ENCODE measurements at regions not wholly inside any gene's neighbourhood (a gene's known extent, or its start where the extent isn't known, plus 50 kb on each side); places are given as distances from the start of the nearest gene placed in this dataset.

DNA sequence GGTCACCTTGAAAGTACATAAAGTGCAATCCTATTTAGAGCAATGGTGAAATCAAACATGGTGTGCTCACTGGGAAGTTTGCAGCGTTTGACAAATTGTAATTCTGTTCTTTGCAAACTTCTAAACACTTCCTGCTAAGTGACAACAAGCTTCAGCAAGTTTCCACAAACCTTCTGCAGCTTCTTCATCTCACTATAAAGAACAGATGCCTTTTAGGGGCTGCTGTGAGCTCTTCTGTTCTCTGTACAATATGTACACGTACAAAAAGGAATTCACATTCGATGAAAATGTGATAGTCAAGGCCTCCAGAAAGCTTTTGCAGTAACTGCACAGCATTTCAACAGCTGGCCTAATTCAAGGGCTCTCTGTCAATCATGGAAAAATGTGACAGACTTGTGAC, 543.1 kb downstream of the CETN3 start:
- in situ Hi-C loops (cut with MboI): no loop called here

DNA sequence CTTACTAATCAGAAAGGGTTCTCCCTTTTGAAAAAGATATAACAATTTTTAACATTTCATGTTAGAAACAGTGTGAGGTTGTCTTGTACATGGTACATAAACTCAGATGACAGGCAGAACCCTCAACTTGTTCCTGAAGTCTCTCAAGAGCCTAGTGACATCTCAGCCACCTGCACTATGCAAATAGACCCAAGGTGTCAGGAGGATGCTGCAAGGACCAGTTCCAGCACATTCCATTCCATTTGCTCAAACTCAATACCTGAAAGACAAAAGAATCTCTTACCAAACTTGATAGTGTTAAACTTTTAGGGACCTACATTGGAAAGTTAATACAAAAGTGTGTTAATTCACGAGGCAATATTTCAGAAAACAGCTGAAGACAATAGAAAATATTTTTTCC, 544.6 kb downstream of the CETN3 start:
- no peak overlapping the region for H3K9ac ChIP-seq
- H3K79me2 ChIP-seq (ENCODE audit: insufficient read depth): no peaks in the 10 kb centered on the region
- no peaks in the 10 kb centered on the region for H3K9me2 ChIP-seq (ENCODE audit: insufficient read depth)
- no peaks in the 10 kb centered on the region for H4K20me1 ChIP-seq (ENCODE audit: insufficient read depth)
- H2AFZ ChIP-seq: no peak overlapping the region
- WGBS, 2 experiments (ENCODE audit: low coverage in 1 of 2, low lambda C conversion rate in 2 of 2, missing lambda C conversion rate in 2 of 2): 76 to 94% methylated on average over 1 of the region's 1 CpG
- no peak overlapping the region for H3K27ac ChIP-seq
- H3K9me3 ChIP-seq (ENCODE audit: low read depth): no peaks in the 10 kb centered on the region
- H3K27me3 ChIP-seq (replicated peaks; ENCODE audit: insufficient read depth): no peaks in the 10 kb centered on the region
- H3K4me2 ChIP-seq (ENCODE audit: unreplicated experiment): no peak overlapping the region
- H3F3A ChIP-seq (ENCODE audit: insufficient read depth): no peaks in the 10 kb centered on the region
- DNase-seq: no peak
- in situ Hi-C loops (cut with MboI): no loop called here
- H3K4me1 ChIP-seq (ENCODE audit: insufficient read depth): no peaks in the 10 kb centered on the region
- H3K36me3 ChIP-seq (ENCODE audit: low read depth): no peaks in the 10 kb centered on the region
- H3K4me3 ChIP-seq: no peak overlapping the region
- no peak for TF ChIP-seq EZH2phosphoT487 (IDR thresholded peaks at IDR 0.05; ENCODE audit: insufficient read depth, low read depth)
- TF ChIP-seq EZH2 (IDR thresholded peaks at IDR 0.05; ENCODE audit: insufficient read depth, poor library complexity, severe bottlenecking): no peak

More for the DNA sequence above, 543.1 kb downstream of the CETN3 start:
- no peak overlapping the region for H3K9ac ChIP-seq
- no peaks in the 10 kb centered on the region for H3K27me3 ChIP-seq (replicated peaks; ENCODE audit: insufficient read depth)
- TF ChIP-seq EZH2phosphoT487 (IDR thresholded peaks at IDR 0.05; ENCODE audit: insufficient read depth, low read depth): no peak
- TF ChIP-seq EZH2 (IDR thresholded peaks at IDR 0.05; ENCODE audit: insufficient read depth, poor library complexity, severe bottlenecking): no peak
- H2AFZ ChIP-seq: peak overlapping the region; percentile 61; the same call in 1 of the 2 replicates
- H3K9me3 ChIP-seq (ENCODE audit: low read depth): no peaks in the 10 kb centered on the region
- no peaks in the 10 kb centered on the region for H3K9me2 ChIP-seq (ENCODE audit: insufficient read depth)
- no peak overlapping the region for H3K27ac ChIP-seq
- H3K4me3 ChIP-seq: no peak overlapping the region
- no peaks in the 10 kb centered on the region for H3F3A ChIP-seq (ENCODE audit: insufficient read depth)
- no peaks in the 10 kb centered on the region for H3K4me1 ChIP-seq (ENCODE audit: insufficient read depth)
- H4K20me1 ChIP-seq (ENCODE audit: insufficient read depth): no peaks in the 10 kb centered on the region
- DNase-seq: no peak
- no peak overlapping the region for H3K4me2 ChIP-seq (ENCODE audit: unreplicated experiment)
- 27 to 35% methylated on average over 3 of the region's 3 CpGs for WGBS, 2 experiments (ENCODE audit: low coverage in 1 of 2, low lambda C conversion rate in 2 of 2, missing lambda C conversion rate in 2 of 2)
- H3K36me3 ChIP-seq (ENCODE audit: low read depth): no peaks in the 10 kb centered on the region
- no peaks in the 10 kb centered on the region for H3K79me2 ChIP-seq (ENCODE audit: insufficient read depth)

DNA sequence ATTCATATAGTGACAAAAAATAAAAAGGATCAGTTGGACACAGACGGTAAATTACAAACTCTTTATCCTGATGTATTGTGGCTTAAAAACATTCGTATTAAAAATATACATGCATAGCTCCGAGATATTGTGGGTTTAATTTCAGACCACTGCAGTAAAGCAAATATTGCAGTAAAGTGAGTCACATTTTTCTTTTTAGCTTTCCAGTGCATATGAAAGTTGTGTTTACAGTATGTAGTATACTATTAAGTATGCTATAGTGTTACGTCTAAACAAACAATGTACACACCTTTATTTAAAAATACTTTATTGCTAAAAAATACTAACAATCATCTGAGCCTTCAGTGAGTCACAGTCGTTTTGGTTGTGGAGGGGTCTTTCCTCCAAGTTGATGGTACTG, 551.8 kb downstream of the CETN3 start:
- no peak overlapping the region for H3K9ac ChIP-seq
- WGBS, 2 experiments (ENCODE audit: low coverage in 1 of 2, low lambda C conversion rate in 2 of 2, missing lambda C conversion rate in 2 of 2): 84 to 93% methylated on average over 5 of the region's 5 CpGs
- no peak overlapping the region for H3K4me3 ChIP-seq
- no peaks in the 10 kb centered on the region for H3K36me3 ChIP-seq (ENCODE audit: low read depth)
- H4K20me1 ChIP-seq (ENCODE audit: insufficient read depth): no peaks in the 10 kb centered on the region
- TF ChIP-seq EZH2 (IDR thresholded peaks at IDR 0.05; ENCODE audit: insufficient read depth, poor library complexity, severe bottlenecking) (no peak), EZH2phosphoT487 (IDR thresholded peaks at IDR 0.05; ENCODE audit: insufficient read depth, low read depth) (no peak)
- no peak overlapping the region for H3K27ac ChIP-seq
- H3K27me3 ChIP-seq (replicated peaks; ENCODE audit: insufficient read depth): no peaks in the 10 kb centered on the region
- H2AFZ ChIP-seq: no peak overlapping the region
- no peaks in the 10 kb centered on the region for H3K9me3 ChIP-seq (ENCODE audit: low read depth)
- H3K4me2 ChIP-seq (ENCODE audit: unreplicated experiment): no peak overlapping the region
- in situ Hi-C loops (cut with MboI): no loop called here
- no peak for DNase-seq
- no peaks in the 10 kb centered on the region for H3K4me1 ChIP-seq (ENCODE audit: insufficient read depth)
- no peaks in the 10 kb centered on the region for H3K79me2 ChIP-seq (ENCODE audit: insufficient read depth)
- no peaks in the 10 kb centered on the region for H3F3A ChIP-seq (ENCODE audit: insufficient read depth)
- H3K9me2 ChIP-seq (ENCODE audit: insufficient read depth): no peaks in the 10 kb centered on the region

DNA sequence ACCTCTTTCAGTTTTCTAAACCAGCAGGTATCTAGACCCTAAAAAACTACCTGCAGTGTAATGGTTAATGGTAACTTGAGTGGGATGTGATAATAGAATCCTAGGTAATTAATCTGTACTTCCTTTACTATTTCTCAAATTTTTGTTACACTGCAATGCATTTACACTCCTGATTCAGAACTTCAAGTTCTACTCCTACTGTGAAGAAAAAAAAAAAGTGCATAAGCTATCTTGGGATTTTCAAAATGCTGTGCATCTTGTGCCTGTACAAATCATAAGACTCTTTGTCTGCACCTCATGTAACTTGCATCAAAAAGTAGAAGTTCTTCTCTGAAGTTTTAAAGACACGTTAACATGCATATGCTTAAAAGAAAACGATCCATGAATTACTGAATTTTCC, 554.1 kb downstream of the CETN3 start:
- WGBS, 2 experiments (ENCODE audit: low coverage in 1 of 2, low lambda C conversion rate in 2 of 2, missing lambda C conversion rate in 2 of 2): 55 to 61% methylated on average over 2 of the region's 2 CpGs
- no peak overlapping the region for H3K4me2 ChIP-seq (ENCODE audit: unreplicated experiment)
- H3K9me2 ChIP-seq (ENCODE audit: insufficient read depth): no peaks in the 10 kb centered on the region
- H3K9ac ChIP-seq: no peak overlapping the region
- in situ Hi-C loops (cut with MboI): no loop called here
- no peak overlapping the region for H2AFZ ChIP-seq
- H4K20me1 ChIP-seq (ENCODE audit: insufficient read depth): no peaks in the 10 kb centered on the region
- H3K9me3 ChIP-seq (ENCODE audit: low read depth): no peaks in the 10 kb centered on the region
- H3F3A ChIP-seq (ENCODE audit: insufficient read depth): no peaks in the 10 kb centered on the region
- no peak overlapping the region for H3K4me3 ChIP-seq
- no peaks in the 10 kb centered on the region for H3K79me2 ChIP-seq (ENCODE audit: insufficient read depth)
- no peaks in the 10 kb centered on the region for H3K36me3 ChIP-seq (ENCODE audit: low read depth)
- H3K27me3 ChIP-seq (replicated peaks; ENCODE audit: insufficient read depth): no peaks in the 10 kb centered on the region
- H3K4me1 ChIP-seq (ENCODE audit: insufficient read depth): no peaks in the 10 kb centered on the region
- no peak overlapping the region for H3K27ac ChIP-seq
- DNase-seq: no peak
- TF ChIP-seq EZH2phosphoT487 (IDR thresholded peaks at IDR 0.05; ENCODE audit: insufficient read depth, low read depth) (no peak), EZH2 (IDR thresholded peaks at IDR 0.05; ENCODE audit: insufficient read depth, poor library complexity, severe bottlenecking) (no peak)

DNA sequence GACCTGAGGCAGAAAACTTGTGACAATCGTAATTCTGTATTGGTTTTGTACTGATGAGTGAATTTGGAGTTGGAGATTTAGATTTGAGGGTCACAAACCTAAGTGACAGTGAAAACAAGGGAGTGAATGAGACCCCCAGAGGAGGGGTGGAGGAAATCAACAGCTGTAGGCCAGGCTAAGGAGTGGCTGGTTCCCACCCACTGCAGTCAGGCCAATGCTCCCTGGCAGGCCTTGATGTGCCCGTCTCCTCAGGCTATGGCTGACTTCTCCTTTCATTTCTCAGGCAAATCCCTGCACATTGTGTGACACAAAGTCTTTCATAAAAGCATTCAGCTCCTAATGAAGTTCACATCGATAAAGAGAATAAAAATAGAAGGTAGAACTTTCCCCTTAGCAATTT, 557.6 kb downstream of the CETN3 start:
- WGBS, 2 experiments (ENCODE audit: low coverage in 1 of 2, low lambda C conversion rate in 2 of 2, missing lambda C conversion rate in 2 of 2): 68 to 74% methylated on average over 3 of the region's 3 CpGs
- Histone ChIP-seq H4K20me1 (ENCODE audit: insufficient read depth) (no peaks in the 10 kb centered on the region), H3K9me2 (ENCODE audit: insufficient read depth) (no peaks in the 10 kb centered on the region), H2AFZ (no peak overlapping the region), H3F3A (ENCODE audit: insufficient read depth) (no peaks in the 10 kb centered on the region), H3K36me3 (ENCODE audit: low read depth) (no peaks in the 10 kb centered on the region), H3K27me3 (replicated peaks; ENCODE audit: insufficient read depth) (no peaks in the 10 kb centered on the region), H3K4me2 (ENCODE audit: unreplicated experiment) (no peak overlapping the region), H3K9me3 (ENCODE audit: low read depth) (no peaks in the 10 kb centered on the region), H3K79me2 (ENCODE audit: insufficient read depth) (no peaks in the 10 kb centered on the region), H3K4me3 (no peak overlapping the region), H3K27ac (no peak overlapping the region), H3K9ac (no peak overlapping the region), H3K4me1 (ENCODE audit: insufficient read depth) (no peaks in the 10 kb centered on the region)
- in situ Hi-C loops (cut with MboI): no loop called here
- TF ChIP-seq EZH2phosphoT487 (IDR thresholded peaks at IDR 0.05; ENCODE audit: insufficient read depth, low read depth) (no peak), EZH2 (IDR thresholded peaks at IDR 0.05; ENCODE audit: insufficient read depth, poor library complexity, severe bottlenecking) (no peak)
- no peak for DNase-seq
